MM.1S (cell line): ENCODE measurements at regions not wholly inside any gene's neighbourhood (a gene's known extent, or its start where the extent isn't known, plus 50 kb on each side); places are given as distances from the start of the nearest gene placed in this dataset.

Source experiments
- DNase-seq: peaks from one replicate; pipeline ENCODE4 v3.0.0-alpha.2; 2015
- H2AFZ ChIP-seq: fragments of 300-600 bp; sonication (generic); 2 replicates; pipeline ENCODE4 v1.6.0; 2016; ENCODE audit warnings: antibody characterized with exemption, low read length
- H3F3A ChIP-seq: fragments of 300-600 bp; sonication (generic); 2 replicates; pipeline ENCODE4 v1.6.1; 2016; ENCODE audit warnings: mild to moderate bottlenecking, antibody characterized with exemption, low read length, moderate library complexity, mixed read lengths; ENCODE audit not compliant: insufficient read depth
- H3K27ac ChIP-seq: fragments of 300-600 bp; sonication (generic); 2 replicates; pipeline ENCODE4 v1.5.1; 2016; ENCODE audit warnings: mild to moderate bottlenecking, low read length
- H3K27me3 ChIP-seq: fragments of 300-600 bp; sonication (generic); replicated peaks from 2 replicates; pipeline ENCODE4 v1.6.0; 2016; ENCODE audit warnings: low read length; ENCODE audit not compliant: insufficient read depth
- H3K36me3 ChIP-seq: fragments of 300-600 bp; sonication (generic); replicated peaks from 2 replicates; pipeline ENCODE4 v1.6.1; 2016; ENCODE audit warnings: mild to moderate bottlenecking, low read length, mixed read lengths; ENCODE audit not compliant: insufficient read depth
- H3K4me1 ChIP-seq: fragments of 300-600 bp; sonication (generic); 2 replicates; pipeline ENCODE4 v1.6.1; 2016; ENCODE audit warnings: low read length, mixed read lengths
- H3K4me2 ChIP-seq: fragments of 300-600 bp; sonication (generic); 2 replicates; pipeline ENCODE4 v1.6.0; 2016; ENCODE audit warnings: low read depth, low read length
- H3K4me3 ChIP-seq: fragments of 300-600 bp; sonication (generic); 2 replicates; pipeline ENCODE4 v1.5.1; 2016; ENCODE audit warnings: low read length, mixed read lengths
- H3K79me2 ChIP-seq: fragments of 300-600 bp; sonication (generic); 2 replicates; pipeline ENCODE4 v1.6.1; 2016; ENCODE audit warnings: mixed run types, low read length, mixed read lengths
- H3K9ac ChIP-seq: fragments of 300-600 bp; sonication (generic); 2 replicates; pipeline ENCODE4 v1.6.1; 2016; ENCODE audit warnings: low read length, mixed read lengths
- H3K9me2 ChIP-seq: fragments of 300-600 bp; sonication (generic); replicated peaks from 2 replicates; pipeline ENCODE4 v1.6.1; 2016; ENCODE audit warnings: mild to moderate bottlenecking, low read length, mixed read lengths; ENCODE audit not compliant: insufficient read depth
- H3K9me3 ChIP-seq: fragments of 300-600 bp; sonication (generic); replicated peaks from 2 replicates; pipeline ENCODE4 v1.6.1; 2016; ENCODE audit warnings: mild to moderate bottlenecking, low read length, mixed read lengths; ENCODE audit not compliant: insufficient read depth
- H4K20me1 ChIP-seq: fragments of 300-600 bp; sonication (generic); 2 replicates; pipeline ENCODE4 v1.6.1; 2016; ENCODE audit warnings: mild to moderate bottlenecking, low read length, moderate library complexity, mixed read lengths; ENCODE audit not compliant: insufficient read depth
- EZH2 ChIP-seq: fragments of 300-600 bp; sonication (generic); optimal IDR thresholded peaks from 2 replicates; pipeline ENCODE3; 2017; ENCODE audit warnings: low read depth, mild to moderate bottlenecking, antibody characterized with exemption, low read length, mixed read lengths
- EZH2phosphoT487 ChIP-seq: fragments of 300-600 bp; sonication (generic); IDR thresholded peaks from 2 replicates; pipeline ENCODE4 v1.6.1; 2018; ENCODE audit warnings: antibody characterized with exemption, low read length
- TF ChIP-seq, protein P1 (sequence below): fragments of 300-600 bp; sonication (generic); IDR thresholded peaks from 2 replicates; pipeline ENCODE4 v1.5.1; 2016; ENCODE audit warnings: antibody characterized with exemption, low read length, mixed read lengths

DNA sequence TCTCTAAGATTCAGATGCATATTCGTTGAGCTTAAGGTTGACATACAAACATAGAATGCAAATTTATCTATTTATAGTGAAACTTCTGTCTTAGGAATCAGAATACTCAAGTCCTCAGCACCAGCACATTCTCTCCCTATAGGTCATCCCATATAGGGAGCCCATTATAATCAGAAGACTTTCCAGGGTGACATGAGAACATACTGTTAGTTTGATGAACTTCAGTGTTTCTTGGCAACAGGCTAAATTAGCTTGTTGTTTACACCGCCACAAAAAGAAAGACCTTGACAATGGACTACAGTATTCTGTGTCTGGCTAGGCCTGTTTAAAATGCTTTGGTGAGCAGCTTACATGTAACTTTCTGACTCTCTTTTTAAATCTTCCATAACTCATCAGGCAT, 104.2 kb downstream of the TAF11L14 start:
- Histone ChIP-seq H3K4me1 (no peaks in the 10 kb centered on the region), H3F3A (no peaks in the 10 kb centered on the region), H2AFZ (no peak overlapping the region), H3K36me3 (no peaks in the 10 kb centered on the region), H3K9me2 (no peaks in the 10 kb centered on the region), H3K27me3 (no peaks in the 10 kb centered on the region), H3K9me3 (no peaks in the 10 kb centered on the region), H3K27ac (no peak overlapping the region), H3K4me2 (no peak overlapping the region), H4K20me1 (no peaks in the 10 kb centered on the region), H3K4me3 (no peak overlapping the region), H3K9ac (no peak overlapping the region), H3K79me2 (no peaks in the 10 kb centered on the region)
- DNase-seq, result no peak
- no peak for TF ChIP-seq EZH2
- TF ChIP-seq EZH2phosphoT487, result no peak
- TF ChIP-seq, protein P1, sequence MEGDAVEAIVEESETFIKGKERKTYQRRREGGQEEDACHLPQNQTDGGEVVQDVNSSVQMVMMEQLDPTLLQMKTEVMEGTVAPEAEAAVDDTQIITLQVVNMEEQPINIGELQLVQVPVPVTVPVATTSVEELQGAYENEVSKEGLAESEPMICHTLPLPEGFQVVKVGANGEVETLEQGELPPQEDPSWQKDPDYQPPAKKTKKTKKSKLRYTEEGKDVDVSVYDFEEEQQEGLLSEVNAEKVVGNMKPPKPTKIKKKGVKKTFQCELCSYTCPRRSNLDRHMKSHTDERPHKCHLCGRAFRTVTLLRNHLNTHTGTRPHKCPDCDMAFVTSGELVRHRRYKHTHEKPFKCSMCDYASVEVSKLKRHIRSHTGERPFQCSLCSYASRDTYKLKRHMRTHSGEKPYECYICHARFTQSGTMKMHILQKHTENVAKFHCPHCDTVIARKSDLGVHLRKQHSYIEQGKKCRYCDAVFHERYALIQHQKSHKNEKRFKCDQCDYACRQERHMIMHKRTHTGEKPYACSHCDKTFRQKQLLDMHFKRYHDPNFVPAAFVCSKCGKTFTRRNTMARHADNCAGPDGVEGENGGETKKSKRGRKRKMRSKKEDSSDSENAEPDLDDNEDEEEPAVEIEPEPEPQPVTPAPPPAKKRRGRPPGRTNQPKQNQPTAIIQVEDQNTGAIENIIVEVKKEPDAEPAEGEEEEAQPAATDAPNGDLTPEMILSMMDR, result no peak

- Histone ChIP-seq H3K4me2 (no peak overlapping the region), H3K27ac (no peak overlapping the region), H3K27me3 (no peaks in the 10 kb centered on the region), H3K36me3 (no peaks in the 10 kb centered on the region), H3K4me3 (no peak overlapping the region), H3K9ac (no peak overlapping the region), H3K79me2 (no peaks in the 10 kb centered on the region), H3K9me2 (no peaks in the 10 kb centered on the region), H3K4me1 (no peaks in the 10 kb centered on the region), H3K9me3 (no peaks in the 10 kb centered on the region), H4K20me1 (no peaks in the 10 kb centered on the region), H2AFZ (no peak overlapping the region), H3F3A (no peaks in the 10 kb centered on the region)
- no peak for DNase-seq
- TF ChIP-seq, protein P1, result no peak
- TF ChIP-seq EZH2 (no peak), EZH2phosphoT487 (no peak)
Measured at GRCh38 chr5:17743580-17744435, 109.5 kb downstream of the TAF11L14 start.

GRCh38 chr5:17748201-17748600, 113.9 kb downstream of the TAF11L14 start:
- H3K9ac ChIP-seq, result no peak overlapping the region

More at GRCh38 chr5:17748201-17748600, 113.9 kb downstream of the TAF11L14 start:
- H3K27ac ChIP-seq, result no peak overlapping the region
- H3K79me2 ChIP-seq, result no peaks in the 10 kb centered on the region
- TF ChIP-seq, protein P1, result no peak
- no peak for TF ChIP-seq EZH2
- no peak for TF ChIP-seq EZH2phosphoT487
- H3K4me2 ChIP-seq, result no peak overlapping the region
- H3K36me3 ChIP-seq, result no peaks in the 10 kb centered on the region
- no peak overlapping the region for H3K4me3 ChIP-seq
- no peaks in the 10 kb centered on the region for H3F3A ChIP-seq
- no peak for DNase-seq
- H2AFZ ChIP-seq, result no peak overlapping the region
- no peaks in the 10 kb centered on the region for H4K20me1 ChIP-seq
- H3K27me3 ChIP-seq, result no peaks in the 10 kb centered on the region
- no peaks in the 10 kb centered on the region for H3K9me3 ChIP-seq
- no peaks in the 10 kb centered on the region for H3K4me1 ChIP-seq
- H3K9me2 ChIP-seq, result no peaks in the 10 kb centered on the region
